PFSK-1 (cell line): ENCODE measurements at regions not wholly inside any gene's neighbourhood (a gene's known extent, or its start where the extent isn't known, plus 50 kb on each side); places are given as distances from the start of the nearest gene placed in this dataset.

Experiments
- FOXP2 ChIP-seq: optimal IDR thresholded peaks from 2 replicates; pipeline ENCODE3; 2011; ENCODE audit warnings: borderline replicate concordance, control low read depth, inconsistent platforms; ENCODE audit not compliant: insufficient read depth; ENCODE audit errors: extremely low read length, extremely low read depth
- POLR2AphosphoS5 ChIP-seq: IDR thresholded peaks from 2 replicates; pipeline ENCODE4 v1.6.1; 2012; ENCODE audit warnings: low read depth, mild to moderate bottlenecking, control low read depth, low read length, moderate library complexity
- REST ChIP-seq, 2 experiments: IDR thresholded peaks; 2 replicates each; pipeline versions ENCODE4 v1.6.1 to v1.8.0; 2011 to 2012; ENCODE audit warnings: low read depth in 2 of 2, low read length in 2 of 2, control low read depth in 1 of 2, inconsistent platforms in 1 of 2, mild to moderate bottlenecking in 1 of 2, moderate library complexity in 1 of 2; ENCODE audit not compliant: insufficient read depth in 1 of 2
- SIN3A ChIP-seq: IDR thresholded peaks from 2 replicates; pipeline ENCODE4 v1.6.1; 2012; ENCODE audit warnings: mild to moderate bottlenecking, low read length, moderate library complexity, borderline replicate concordance; ENCODE audit not compliant: insufficient read depth
- TAF1 ChIP-seq: IDR thresholded peaks from 2 replicates; pipeline ENCODE4 v1.6.1; 2012; ENCODE audit warnings: low read length, control low read depth, borderline replicate concordance; ENCODE audit not compliant: insufficient read depth

GRCh38 chr3:34139566-34139965, 341.1 kb downstream of the PDCD6IP start:
- no peak for TF ChIP-seq POLR2AphosphoS5
- no peak for TF ChIP-seq TAF1
- TF ChIP-seq REST (IDR thresholded peaks at IDR 0.05; ENCODE audit: insufficient read depth in 1 of 2, low read depth in 2 of 2, low read length in 2 of 2) = no peak
- TF ChIP-seq SIN3A = no peak
- TF ChIP-seq FOXP2 = no peak
